GM21515 (cell line): ENCODE measurements at regions not wholly inside any gene's neighbourhood (a gene's known extent, or its start where the extent isn't known, plus 50 kb on each side); places are given as distances from the start of the nearest gene placed in this dataset.

Experiments
- ATAC-seq: cut with Tn5 transposase; IDR thresholded peaks from one replicate; pipeline ENCODE4 v1.9.1; 2021; ENCODE audit not compliant: unreplicated experiment

DNA sequence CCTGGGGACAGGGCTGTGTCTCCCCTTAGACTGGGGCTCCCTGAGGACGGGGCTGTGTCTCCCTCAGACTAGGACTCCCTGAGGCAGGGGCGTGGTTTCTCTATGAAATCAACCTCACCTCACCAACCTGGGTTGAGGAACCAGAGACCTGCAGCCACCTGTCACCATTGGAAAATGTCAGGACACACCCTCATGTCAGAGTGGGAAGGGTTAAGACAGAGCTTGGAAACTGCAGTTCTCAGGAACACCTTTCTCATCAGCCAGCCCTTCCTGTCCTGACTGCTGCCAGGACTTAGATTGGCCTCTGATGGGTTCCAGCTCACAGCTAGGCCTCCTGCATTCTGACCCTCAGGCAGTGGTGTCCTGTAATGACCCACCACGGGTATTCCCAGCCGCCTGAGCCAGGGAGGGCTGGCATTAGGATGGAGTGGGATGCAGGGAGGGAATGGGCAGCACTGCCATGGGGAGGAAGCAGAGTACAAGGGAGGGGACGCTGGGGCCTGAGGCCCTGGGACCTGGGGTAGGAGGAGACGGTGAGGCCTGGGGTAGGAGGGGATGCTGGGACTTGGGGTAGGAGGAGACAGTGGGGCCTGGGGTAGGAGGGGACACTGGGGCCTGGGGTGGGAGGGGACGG lies 76.3 kb downstream of the MRPL14 start:
- ATAC-seq: no peak

DNA sequence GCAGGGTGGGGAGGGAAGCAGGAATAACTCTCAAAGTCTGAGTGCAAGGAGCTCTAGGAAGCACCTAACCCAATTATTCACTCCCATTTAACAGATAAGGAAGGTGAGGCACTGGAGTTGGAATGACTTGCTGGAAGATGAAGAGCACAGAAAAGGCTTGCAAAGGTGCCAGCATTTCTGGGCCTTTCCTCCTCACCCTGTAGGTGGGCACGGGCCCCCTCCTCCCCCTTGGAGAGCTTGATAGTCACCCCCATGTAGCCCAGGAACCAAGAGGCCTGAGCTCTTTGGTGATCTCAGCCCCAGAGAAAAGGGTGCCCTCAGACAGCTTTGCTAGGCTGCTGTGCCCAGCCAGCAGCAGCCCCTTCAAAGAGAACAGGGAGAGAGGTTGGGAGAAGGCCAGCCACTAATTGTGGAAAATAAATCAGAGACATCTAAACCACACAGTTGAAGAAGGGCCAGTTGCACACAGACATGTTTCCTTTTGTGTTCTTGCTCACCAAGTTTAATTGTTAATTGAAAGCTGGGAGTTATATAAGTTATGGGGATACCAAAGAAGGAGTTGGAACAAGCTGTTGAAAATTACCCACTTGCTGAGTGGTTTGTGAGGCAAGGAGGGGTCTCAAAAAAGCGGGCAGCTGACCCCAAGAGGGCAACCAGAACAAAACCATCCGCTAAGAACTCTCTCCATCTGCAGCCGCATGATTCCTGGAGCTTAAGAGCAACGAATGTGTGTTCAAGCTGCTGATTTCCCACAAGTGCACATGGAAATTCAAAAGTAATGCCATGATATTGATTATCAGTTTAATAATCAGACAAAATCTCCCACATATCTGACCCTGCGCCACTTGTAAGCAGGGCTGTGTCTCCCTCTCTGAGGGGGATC lies 77.0 kb downstream of the MRPL14 start:
- ATAC-seq: no peak

DNA sequence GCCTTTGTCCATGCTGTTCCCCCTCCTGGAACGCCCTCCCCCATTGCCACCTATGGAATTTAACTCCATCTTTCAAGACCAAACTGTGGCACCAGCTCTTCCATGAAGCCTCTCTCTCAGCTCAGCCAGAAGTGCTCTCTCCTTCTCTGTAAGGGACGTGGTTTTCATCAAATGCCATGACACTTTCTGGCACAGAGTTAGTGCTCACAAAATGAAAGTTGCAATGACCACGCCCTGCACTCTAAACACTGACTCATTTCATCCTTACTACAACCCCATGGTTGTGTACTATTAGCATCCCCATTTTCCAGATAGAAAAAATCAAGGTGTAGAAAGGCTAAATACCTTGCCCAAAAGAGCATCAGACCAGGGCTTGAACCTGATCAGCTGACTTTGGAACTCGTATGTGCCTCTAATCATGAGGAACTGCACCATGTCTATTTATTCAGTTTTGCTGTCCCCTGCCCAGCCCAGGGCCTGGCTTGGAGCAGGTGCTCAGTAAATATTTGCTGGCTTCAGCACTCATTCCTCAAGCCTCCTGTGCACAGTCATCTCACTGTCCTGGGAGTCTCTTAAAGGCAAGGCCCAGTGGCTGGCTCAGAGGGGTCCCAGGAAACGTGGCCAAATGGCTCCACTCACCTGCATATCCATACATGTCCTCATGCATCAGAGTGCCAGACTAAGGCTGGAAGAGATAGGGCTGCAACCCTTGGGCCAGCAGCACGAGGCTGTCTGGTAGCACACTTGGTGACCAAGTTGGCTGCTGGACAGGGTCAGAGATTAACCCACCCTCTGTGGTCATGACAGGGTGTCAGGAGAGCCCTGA lies 77.9 kb downstream of the MRPL14 start:
- no peak for ATAC-seq

DNA sequence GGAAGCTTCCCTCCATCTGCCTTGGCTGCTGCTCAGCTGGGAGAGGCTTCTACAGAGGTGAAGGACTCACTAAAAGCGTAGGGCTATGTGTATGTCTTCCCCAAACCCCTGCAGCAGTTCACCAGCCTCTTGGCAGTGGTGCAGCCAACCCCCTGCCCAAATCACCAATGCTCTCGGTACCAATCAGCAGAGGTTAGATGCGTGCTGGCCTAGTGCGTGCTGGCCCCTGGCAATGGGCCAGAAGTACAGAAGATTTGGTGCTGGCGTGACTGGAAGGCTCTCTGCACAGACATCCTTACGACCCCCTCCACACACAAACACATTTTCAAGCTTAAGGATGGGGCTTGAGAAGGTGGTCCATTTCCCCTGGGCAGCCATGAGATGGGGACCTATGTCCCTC lies 79.0 kb downstream of the MRPL14 start:
- ATAC-seq: no peak

DNA sequence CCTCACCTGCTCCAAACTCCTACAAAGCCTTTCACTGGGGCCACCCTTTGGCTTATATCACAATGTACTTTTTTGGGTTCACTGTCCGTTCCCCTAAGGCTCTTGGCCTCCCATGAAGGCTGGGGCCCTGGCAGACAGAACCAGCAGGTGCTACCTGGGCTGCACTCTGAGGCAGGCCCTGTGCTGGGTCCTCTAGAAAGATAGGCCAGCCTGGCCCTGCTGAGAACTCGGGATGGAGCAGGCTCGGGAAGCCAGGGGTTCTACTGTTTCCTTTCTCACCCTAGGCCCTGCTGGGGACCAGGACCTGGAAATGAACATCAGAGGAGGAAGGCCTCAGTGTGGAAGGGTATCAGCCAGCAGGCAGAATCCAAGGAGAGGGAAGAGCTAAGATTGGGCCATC lies 79.5 kb downstream of the MRPL14 start:
- no peak for ATAC-seq

DNA sequence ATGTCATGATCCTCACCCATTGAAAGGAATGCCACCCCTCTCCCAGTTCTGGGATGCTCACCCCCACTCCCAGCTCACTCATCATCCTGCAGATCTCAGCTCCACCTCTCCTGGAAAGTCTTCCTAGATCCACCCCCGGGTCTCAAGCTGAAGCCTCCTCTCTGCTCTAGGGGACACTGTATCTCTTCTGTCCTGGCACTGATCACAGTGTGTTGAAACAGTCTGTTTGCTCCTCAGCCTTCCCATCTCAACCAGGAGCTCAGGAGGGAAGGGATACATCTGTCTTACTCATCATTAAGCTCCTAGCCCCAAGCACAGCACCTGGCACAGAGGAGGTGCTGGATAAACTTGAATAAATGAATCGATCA lies 80.1 kb downstream of the MRPL14 start:
- no peak for ATAC-seq

DNA sequence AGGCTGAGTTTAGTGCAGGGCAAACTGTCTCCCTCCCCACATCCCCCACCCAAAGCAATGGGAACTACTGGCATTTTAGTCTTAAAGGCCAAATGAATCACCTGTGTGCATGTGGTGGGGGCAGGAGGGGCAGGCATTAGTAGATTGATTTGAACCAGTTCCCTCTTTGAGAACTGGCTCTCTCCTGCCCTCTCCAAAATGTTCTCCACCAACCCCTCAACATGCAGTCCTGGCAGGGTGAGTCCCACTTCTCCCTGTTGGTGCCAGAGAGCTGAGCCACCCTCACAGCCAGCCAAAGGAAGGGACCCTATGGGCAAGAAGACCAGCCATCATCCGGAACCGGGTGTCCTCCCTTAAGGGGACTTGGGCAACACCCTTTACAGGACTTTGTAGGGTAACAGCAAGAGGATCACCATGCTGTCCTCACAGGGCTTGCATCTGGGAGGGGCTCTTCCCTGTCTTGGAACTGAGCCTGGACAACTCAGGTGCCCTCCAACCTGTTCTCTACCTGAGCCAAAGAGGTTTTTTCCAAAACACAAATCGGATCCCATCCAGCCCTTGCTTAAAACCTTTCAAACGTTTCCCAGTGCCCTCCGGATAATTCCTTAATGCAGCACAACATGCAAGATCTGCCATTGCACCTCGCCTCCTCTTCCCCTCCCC lies 80.6 kb downstream of the MRPL14 start:
- ATAC-seq: no peak

DNA sequence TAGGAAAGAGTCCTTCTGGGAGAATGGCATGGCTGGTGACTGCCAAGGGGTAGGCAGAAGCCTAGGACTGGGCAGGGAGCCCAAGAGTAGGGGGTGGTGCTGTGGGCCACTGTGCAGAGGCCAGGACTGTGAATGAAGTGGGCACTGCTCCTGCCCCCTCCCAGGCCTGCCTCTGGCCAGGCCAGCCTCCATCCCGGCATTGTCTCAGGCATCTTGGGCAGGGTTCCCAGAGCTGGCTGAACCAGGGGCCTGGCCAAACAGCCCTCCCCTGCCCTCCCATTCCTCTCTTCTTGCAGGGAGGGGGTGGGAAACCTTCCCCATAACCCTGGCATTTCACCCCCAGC lies 81.6 kb downstream of the MRPL14 start:
- ATAC-seq: no peak

DNA sequence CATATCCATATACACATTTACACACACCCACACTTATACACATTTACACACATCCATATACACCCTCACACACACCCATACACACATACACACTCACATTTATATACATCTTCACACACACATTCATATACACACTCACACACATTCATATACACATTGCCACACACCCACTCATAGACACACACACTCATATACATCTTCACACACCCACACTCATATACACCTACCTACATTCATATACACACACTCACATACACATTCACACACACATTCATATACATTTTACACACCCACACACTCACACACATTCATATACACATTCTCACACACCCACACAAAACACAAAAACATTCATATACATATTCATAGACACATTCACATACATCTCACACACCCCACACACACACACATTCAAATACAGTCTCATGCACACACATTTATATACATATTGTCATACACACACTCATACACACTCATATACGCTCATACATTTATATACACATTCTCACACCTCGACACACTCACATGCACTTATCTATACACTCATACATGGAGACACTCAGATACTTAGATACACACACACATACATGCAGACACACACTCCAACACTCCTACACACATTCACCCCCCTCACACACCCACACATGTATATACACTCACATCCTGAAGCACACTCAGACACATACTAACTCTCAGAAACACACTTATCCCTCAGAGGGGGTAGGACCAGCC lies 82.1 kb downstream of the MRPL14 start:
- no peak for ATAC-seq

DNA sequence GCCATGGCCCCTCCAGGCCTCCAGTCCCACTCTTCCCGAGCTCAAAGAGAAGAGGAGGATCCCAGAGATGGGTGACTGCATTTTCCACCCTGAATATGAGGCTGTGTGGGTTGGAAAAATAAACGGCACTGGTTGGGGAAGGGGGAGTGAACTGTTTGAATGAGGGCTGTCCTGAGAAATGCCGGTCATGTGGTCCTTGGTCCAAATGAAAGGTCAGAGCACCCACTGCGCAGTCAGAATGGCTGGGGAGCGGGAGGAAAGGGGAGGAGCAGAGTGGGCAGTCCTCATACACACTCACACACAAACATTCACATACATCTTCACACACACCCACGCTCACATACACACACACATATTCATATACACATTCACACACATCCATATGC lies 83.1 kb downstream of the MRPL14 start:
- ATAC-seq: no peak

DNA sequence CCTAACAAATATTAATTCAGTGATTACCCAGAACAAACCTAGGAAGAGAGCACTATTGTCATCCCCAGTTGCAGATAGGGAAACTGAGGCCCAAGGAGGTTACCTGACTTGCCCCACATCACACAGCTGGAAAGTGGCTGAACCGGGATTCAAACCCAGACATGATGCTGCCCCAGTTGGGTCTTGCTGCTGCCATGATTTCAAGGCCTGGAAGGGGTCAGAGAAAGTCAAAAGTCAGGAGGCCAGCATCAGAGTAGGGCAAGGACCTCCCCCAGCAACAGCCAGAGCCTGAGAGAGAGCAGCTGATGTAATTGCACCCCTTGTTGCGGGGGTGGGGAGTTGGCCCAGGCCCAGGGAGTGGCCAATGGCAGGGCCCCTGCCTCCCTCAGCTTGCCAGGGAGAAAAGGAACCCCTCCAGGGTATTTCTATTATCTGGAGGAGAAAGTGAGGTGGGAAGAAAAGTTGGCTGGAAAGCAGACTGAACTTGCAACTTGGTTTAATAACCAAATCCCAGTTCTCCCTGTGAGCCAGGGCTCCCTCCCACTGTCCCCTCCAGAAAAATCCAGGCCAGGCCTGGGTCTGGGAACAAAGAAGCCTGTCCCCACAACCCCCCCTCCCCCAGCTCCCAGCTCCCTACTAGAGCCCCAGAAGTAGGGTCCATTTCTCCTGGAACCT lies 83.6 kb downstream of the MRPL14 start:
- no peak for ATAC-seq

DNA sequence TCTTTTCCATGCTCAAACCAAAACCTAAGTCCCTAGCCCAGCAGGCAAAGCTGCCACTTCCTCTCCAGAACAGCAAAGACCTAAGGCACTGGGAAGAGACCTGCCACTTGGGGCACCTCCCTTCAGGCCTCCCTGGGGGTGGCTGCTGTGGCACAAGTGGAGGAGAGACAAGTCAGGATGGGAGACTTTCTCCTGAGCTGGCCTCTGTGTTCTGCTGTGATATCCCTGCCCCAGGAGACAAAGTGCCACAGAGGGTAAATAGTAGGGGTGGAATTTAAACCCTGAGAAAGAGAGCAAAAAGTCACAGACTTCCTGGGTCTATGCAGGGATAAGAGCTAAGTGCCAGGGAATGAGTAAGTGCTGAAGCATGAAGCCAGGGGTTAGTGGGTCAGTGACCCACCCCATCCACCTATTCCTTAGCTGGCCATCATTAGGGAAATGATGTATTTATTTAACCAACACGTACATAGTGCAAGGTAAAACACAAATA lies 84.2 kb downstream of the MRPL14 start:
- ATAC-seq: no peak

DNA sequence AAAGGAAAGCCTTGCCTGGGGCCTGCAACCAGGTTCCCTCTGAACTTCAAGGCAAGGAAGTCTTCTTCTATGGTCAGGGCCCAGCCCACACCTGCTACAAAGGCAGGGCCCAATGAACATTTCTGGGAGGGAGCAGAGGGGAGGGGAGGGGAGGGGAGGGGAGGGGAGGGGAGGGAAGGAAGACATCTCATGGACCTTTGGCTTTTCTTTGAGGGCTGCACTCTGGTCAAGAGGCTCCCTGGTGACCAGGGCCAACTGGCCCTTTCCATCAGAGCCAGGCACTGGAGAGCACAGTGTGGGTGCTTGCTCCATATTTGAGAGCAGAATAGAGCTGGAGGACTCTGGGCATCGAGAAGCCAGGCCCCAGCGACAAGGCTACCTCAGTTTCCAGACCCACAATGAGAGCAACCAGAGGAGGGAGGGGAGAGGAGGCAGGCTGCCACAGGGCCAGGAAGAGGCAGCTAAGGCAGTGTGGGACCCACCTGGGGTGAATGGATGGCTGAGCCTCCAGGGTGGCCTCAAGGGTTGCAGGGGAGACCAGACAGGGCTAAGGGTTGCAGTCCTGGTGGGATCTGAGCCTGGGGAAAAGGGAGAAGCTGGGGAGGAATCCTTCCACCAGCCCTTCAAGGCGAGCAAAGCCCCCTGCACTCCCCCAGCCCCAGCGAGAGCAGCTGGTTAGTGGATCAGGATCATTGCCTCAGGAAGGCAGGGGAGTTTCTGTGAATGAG lies 84.8 kb downstream of the MRPL14 start:
- no peak for ATAC-seq

DNA sequence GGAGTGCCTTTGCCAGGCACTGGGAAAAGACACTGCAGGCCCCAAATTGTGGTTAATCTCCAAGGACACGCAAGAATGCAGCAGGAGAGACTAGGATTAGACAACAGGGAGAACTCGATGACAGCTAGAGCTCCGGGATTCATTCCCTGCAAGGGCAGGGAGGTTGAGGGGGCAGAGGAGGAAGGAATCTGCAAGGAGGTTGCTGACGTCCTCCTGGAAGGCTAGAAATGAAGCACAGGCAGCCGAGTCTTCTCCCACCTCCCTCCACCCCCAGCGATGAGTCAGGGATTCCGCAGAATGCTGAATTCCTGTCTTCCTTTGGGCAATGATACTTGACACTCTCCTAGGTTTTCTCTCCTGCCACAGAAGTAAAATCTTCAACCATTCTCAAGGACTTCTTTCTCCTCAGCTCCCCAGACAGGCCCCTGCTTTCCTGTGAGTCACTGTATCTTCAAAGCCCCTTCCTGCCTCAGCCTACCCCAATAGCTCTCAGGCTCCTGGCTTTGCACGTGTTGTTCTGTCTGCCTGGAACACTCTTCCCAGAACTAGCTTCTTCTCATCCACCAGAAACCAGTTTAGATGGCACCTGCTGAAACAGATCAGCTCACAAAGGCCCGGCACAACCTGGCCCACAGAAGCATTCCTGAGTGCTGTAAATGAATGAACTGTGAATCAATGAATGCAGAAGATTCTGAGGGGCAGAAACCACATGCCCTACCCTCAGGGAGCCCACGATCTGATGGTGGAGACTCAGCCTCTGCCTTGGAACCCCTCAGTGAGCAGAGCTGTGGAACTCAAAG lies 85.6 kb downstream of the MRPL14 start:
- ATAC-seq: no peak

DNA sequence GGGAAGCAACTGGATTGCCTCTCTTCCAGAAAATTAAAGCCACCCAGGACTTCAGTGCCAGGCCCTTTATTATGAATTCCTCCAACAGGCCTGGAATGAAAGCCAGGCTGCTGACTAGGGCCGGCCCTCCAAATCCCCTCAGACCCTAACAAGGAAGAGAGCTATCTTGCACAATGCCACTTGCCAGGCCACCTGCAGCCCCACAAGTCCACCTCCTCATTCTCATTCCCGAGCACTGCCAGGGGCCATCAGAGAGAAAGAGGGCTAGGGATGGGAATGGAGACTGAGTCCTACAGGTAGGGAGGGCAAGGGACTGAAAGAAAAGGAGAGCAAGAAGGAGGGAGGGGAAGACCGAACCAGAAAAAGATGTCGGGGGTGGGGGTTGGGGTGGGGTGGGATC lies 86.5 kb downstream of the MRPL14 start:
- no peak for ATAC-seq

DNA sequence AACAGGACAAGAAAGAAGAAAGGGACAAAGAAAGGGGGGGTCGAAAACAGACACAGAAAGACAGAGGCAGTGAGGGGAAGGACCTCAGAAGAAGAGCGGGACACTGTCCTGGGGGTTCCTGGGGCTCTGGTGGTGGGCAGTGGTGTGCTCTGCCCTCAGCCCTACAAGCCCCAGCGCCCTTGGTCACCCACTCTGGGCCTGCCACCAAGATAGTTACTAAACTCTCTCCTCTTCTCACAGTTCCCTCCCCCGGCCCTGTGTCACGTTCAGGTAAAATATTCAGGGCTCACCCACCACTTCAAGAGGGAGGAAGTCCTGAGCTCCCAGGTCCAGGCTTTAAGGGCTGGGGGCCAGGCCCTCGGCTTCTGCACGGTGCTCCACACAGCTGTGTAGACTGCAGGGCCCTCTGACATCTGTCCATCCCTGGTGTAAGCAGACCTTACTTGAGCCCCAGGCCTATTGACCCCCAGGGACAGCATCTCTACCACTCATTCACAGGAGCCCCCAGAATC lies 87.4 kb downstream of the MRPL14 start:
- ATAC-seq: no peak

DNA sequence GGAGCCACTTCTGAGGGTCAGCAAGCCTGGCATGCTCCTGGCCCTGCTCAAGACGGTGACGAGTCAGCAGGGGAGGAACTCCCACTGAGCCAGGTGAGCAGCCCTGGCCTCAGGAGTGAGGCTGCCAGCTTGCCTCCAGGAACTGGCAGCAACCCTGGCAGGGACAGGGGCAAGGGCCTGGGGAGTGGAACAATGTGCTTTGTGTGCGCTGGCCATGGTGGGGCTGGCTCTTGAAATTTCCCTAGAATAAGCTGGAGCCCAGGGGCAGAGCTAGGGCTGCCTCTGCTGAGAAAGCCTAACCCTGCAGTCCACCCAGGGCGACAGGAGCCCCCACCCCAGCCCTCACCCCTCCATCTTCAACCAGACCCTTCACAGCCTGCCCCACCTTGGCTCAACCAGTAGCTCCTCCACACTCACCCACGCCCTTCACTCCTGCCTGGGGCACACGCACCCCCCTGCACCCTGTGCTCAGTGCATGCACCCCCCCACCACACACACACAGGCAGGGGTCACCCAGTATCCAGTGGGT lies 88.0 kb downstream of the MRPL14 start:
- no peak for ATAC-seq

DNA sequence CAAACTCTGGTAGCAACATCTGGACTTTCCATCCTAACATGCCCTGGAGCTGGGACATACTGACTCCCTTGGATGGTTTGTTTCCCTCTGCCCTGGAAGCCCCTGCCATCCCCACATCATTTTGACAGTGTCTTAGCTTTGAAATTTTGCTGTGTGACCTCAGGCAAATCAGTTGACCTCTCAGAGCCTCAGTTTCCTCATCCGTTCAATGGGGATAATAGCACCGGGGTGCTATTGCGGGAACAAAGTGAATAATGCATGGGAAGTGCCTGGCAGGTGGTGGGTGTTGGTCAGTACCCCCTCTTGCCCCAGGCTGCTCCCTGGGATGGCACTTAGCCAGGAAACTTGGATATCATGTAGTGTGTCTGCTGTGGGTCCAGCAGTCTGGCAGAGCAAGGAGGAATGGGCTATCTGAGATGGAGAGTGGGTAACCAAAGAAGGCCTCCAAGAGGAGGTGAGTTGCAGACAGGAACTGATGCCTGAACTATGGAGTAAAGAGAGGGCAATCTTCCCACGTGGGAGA lies 88.6 kb downstream of the MRPL14 start:
- no peak for ATAC-seq
